GM21619 (cell line): ENCODE measurements at regions not wholly inside any gene's neighbourhood (a gene's known extent, or its start where the extent isn't known, plus 50 kb on each side); places are given as distances from the start of the nearest gene placed in this dataset.

Experiments used
- ATAC-seq: cut with Tn5 transposase; IDR thresholded peaks from one replicate; pipeline ENCODE4 v1.9.1; 2021; ENCODE audit not compliant: unreplicated experiment

- ATAC-seq: peak; percentile 49
Measured at GRCh38 chr2:183993052-183993451, 605.3 kb upstream of the ZNF804A start.

DNA sequence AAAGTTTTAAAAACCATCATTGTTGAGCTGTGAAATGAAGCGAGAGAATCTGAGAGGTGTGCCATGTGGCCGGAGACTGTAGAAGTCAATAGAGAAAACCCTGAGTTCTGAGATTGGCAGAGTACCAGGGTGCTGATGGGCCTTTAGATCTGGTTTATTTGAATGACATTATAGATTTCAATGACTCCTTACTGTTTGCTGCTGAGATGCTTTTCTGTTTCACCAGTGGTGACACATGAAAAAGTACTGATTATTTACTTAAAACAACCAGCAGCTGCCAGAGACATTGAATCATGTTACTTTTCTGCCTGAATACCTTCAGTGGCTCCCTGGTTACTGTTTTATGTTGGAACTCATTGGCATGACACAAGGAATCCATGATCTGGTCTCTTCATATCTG, 602.7 kb upstream of the ZNF804A start:
- no peak for ATAC-seq

DNA sequence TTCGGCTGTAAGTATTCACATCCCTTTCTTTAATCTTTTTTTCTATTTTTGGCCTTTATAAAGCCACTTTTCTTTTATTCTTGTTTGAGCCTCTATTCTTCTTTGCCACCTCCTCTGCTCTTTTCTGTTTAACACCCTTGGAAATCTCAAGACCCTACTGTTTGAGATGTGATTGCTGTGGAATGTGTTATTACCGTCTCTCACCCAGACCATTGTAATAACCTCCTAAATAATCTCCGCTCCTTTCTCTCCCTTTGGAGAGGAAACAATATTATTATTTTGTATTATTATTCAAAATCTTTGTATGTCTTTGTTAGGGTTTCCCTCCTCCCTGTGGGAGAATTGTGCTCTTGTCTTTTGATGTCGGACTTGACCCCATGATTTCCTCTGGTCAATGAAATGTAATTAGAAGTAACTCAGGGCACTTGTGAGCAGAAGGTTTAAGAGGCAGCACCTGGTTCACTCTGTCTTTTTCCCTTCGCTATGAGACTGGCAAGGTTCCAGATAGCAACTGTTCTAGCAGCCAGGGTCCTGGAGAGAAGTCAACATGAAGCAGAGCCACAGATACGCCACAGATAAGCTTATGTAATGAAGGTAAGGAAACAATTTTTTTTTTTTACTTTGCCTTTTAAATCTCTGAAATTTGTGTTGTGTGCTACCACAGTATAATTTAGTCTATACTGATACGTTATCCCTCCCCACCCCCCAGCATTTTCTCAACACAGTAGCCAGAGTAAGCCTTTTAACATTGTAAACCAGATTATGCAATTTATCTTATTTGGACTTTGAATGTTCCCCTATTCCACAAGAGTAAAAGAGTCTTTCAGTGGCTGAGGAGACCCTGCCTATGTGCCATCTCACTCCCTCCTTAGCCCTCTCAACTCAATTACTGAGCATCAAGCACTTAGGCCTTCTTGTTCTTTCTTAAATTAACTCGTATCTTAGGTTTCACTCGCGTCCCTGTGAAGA, 601.2 kb upstream of the ZNF804A start:
- ATAC-seq: no peak

DNA sequence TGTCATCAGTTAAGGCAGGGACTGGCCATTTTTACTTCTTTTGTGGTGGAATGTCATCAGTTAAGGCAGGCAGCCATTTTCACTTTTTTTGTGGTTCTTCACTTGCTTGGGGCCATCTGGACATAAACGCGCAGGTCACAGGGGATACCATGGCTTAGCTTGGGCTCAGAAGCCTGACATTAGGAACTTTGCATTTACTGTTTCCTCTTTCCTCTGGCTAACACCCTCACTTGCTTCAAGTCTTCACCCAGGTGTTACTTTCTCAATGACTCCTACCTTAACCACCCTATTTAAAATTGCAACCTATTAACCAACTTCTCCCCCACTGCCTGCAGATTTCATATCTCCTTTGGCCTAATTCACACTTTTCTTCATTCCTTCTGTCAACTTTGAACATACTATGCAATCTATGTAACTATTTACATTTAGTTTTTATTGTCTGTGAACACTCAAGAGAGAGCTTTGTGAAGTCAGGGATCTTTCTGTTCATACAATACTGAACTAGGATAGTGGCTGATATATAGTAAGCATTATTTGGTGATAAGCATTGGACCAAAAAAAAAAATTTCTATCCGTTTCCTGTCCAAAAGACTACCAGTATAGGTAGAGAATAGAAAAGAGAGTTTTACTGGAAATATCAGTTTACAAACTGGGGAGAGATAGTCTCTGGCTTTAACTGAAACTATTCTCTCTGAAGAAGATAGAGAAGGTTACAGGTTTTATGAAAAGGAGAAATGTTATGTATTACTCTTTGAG, 600.1 kb upstream of the ZNF804A start:
- ATAC-seq: peak; percentile 96

- peak; percentile 22 for ATAC-seq
Measured at GRCh38 chr2:183998797-183999190, 599.5 kb upstream of the ZNF804A start.

DNA sequence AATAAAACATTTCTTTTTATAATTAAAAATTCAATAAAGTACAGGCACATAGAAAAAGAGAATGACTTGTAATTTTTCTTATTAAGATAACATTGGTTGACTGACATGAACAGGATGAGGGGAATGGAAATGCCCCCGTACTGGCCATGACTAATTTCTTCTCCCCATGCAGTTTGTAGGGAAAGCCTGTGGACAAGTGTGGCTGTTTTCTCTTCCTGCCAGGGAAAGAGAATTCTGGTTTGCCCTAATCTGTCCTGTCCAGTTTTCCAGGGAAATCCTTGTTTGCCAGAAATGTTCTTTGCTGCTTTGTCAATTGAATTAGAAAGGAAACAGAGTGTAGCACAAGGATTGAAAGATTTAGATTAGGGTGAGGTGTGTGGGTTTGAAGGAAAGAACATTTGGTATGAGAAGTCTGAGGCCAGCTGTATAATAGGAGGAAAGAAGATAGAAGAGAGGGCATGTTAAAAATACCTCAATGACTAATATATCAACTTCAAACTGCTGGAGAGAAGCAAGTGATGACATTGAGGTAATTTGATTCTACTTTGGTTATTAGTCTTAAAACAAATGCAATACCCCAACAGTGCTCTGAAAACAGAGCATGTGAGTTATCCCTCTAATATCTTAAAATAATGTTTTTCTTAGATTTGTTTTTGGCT, 593.9 kb upstream of the ZNF804A start:
- peak; percentile 90 for ATAC-seq

DNA sequence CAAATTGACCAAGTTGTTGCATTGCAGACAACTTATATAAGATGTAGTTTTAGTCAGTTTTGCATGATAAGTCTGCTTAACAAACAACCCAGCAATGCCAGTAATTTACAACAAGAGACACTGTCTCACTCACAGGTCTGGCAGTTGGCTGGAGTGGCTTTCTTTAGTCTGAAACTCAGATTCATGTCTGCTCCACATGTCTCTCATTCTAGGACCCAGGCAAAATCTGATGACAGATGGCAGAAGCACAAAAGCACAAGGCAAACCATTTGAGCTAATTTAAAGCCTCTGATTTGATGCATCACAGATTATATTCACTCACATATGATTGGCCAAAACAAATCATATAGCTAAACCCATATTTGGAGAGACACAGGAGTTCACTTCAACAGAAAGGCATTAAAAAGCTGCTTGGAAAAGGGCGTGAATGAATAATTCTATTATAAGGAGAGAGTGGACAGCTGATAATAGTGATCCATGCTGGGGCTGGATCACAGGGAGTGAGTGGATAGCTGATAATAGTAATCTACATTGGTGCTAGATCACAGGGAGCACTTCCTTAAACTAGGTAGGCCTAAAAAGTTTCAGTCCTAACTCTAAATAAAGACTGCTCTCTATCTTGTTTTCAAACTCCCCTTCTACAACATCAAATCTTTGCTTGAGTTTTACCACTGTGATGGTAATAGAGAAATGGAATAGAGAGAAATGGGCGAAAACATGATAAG, 593.2 kb upstream of the ZNF804A start:
- ATAC-seq: peak; percentile 46

DNA sequence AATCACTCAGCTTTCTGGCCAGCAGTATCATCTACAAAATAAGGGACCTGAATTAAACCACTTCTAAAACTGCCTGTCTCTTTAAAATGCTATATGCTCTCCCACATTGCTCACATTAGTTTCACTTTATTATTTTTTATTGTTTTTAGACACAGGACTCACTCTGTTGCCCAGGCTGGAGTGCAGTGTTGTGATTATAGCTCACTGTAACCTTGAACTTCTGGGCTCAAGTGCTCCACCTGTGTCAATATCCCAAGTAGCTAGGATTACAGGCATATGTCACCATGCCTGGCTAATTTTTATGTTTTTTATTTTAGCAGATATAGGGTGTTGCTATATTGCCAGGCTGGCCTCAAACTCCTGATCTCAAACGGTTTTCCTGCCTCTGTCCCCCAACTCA, 591.3 kb upstream of the ZNF804A start:
- no peak for ATAC-seq

- no peak for ATAC-seq
Measured at GRCh38 chr2:184026961-184027360, 571.4 kb upstream of the ZNF804A start.

DNA sequence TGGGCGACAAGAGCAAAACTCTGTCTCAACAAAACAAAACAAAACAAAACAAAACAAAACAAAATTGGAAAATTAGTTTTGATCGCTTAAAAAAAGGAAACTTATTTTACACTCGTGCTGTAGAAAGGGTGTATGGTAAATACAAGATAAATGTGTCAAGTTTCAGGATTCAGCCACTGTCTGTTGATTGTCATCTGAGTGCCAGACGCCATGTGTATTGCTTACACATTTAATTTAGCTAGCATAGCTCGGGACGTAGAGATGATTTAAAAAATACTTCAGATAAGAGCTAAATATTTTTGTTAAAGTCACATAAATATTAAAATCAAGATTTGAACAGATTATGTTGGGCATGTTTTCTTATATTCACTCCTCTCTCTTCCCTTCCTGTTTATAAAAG, 568.1 kb upstream of the ZNF804A start:
- no peak for ATAC-seq

DNA sequence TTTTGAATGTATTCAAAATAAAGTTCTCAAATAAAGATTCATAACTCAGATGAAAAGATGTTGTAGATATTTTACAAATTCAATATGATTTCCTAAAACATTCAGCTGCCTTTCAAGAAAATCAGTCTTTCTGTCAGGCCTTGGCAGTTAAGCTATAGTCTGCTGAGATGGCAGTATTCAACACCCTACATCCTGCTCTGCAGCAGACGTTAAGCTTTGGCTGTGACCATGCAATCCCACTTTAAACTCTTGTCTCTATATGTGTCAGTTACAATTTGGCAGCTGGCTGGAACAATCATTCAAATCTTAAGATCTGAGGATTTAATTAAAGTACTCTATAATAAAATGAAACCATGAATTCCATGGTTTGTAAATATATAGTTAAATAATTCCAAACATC, 567.3 kb upstream of the ZNF804A start:
- ATAC-seq: no peak

GRCh38 chr2:184031402-184032147, 566.8 kb upstream of the ZNF804A start:
- ATAC-seq: no peak

- ATAC-seq: no peak
Measured at GRCh38 chr2:184032983-184033382, 565.3 kb upstream of the ZNF804A start.

GRCh38 chr2:184037273-184037672, 561.1 kb upstream of the ZNF804A start:
- no peak for ATAC-seq

- no peak for ATAC-seq
Measured at GRCh38 chr2:184039493-184039892, 558.8 kb upstream of the ZNF804A start.

DNA sequence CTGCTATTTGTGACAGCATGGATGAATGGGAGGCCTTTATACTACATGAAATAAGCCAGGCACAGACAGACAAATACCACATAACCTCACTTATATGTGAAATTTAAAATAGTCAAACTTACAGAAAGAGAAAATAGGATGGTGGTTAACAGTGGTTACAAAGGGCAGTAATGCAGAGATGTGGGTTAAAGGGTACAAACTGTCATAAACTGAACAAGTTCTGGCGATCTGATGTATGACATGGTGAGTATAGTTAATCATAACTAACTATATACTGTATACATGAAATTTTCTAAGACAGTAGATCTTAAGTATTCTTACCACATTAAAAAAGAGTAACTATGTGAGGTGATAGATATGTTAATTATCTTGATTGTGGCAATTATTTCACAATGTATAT, 558.1 kb upstream of the ZNF804A start:
- ATAC-seq: no peak

DNA sequence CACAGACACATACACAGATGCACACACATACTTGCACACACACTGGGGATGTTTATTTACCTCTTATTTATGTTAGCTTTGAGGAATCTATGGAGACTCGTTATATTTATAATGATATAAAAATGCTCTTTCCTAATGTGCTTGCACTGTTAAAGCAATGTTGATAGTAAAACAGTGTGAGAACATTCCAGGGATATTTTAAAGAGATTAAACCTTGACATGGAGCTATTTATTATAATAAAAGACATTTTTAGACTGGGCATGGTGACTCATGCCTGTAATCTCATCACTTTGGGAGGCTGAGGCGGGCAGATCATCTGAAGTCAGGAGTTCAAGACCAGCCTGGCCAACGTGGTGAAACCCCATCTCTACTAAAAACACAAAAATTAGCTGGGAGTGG, 557.3 kb upstream of the ZNF804A start:
- no peak for ATAC-seq

GRCh38 chr2:184041777-184042176, 556.6 kb upstream of the ZNF804A start:
- no peak for ATAC-seq

- no peak for ATAC-seq
Measured at GRCh38 chr2:184047536-184047935, 550.8 kb upstream of the ZNF804A start.

- no peak for ATAC-seq
Measured at GRCh38 chr2:184049566-184049965, 548.8 kb upstream of the ZNF804A start.
